Stimulated activated CD4-positive, alpha-beta T cell treated with anti-CD3 and anti-CD28 coated beads, Interleukin-4, amount 100 ng/mL, for 48 hours (primary cell): ENCODE measurements at regions not wholly inside any gene's neighbourhood (a gene's known extent, or its start where the extent isn't known, plus 50 kb on each side); places are given as distances from the start of the nearest gene placed in this dataset.

Experiments used
- DNase-seq, 2 donors: peaks; one replicate each; pipeline ENCODE4 v3.0.0-alpha.2; 2020; ENCODE audit warnings: low read depth in 2 of 2

- DNase-seq, result no peak
Measured at GRCh38 chr6:27052731-27053082, 194.8 kb upstream of the PRSS16 start.

- DNase-seq, result no peak
Measured at GRCh38 chr6:27053738-27054137, 193.8 kb upstream of the PRSS16 start.

GRCh38 chr6:27056615-27057014 is 190.9 kb upstream of the PRSS16 start:
- DNase-seq, result no peak

- DNase-seq, result no peak
Measured at GRCh38 chr6:27059621-27060425, 187.7 kb upstream of the PRSS16 start.

GRCh38 chr6:27061235-27061993 is 186.1 kb upstream of the PRSS16 start:
- DNase-seq, result no peak

GRCh38 chr6:27062755-27063154 is 184.7 kb upstream of the PRSS16 start:
- no peak for DNase-seq

GRCh38 chr6:27065183-27065582 is 182.3 kb upstream of the PRSS16 start:
- DNase-seq, result no peak

- no peak for DNase-seq
Measured at GRCh38 chr6:27066381-27066780, 181.1 kb upstream of the PRSS16 start.

- no peak for DNase-seq
Measured at GRCh38 chr6:27066802-27067201, 180.7 kb upstream of the PRSS16 start.

GRCh38 chr6:27073441-27073840 is 174.1 kb upstream of the PRSS16 start:
- DNase-seq, result no peak

GRCh38 chr6:27076116-27076515 is 171.4 kb upstream of the PRSS16 start:
- DNase-seq, result no peak

GRCh38 chr6:27078734-27079357 is 168.7 kb upstream of the PRSS16 start:
- DNase-seq, result peak in 1 of 2 donors; percentile 37

- DNase-seq, result no peak
Measured at GRCh38 chr6:27081188-27081587, 166.3 kb upstream of the PRSS16 start.

GRCh38 chr6:27081931-27082330 is 165.6 kb upstream of the PRSS16 start:
- no peak for DNase-seq

GRCh38 chr6:27088068-27088467 is 159.4 kb upstream of the PRSS16 start:
- no peak for DNase-seq

- peak; percentile 32 to 35 for DNase-seq
Measured at GRCh38 chr6:27091661-27092315, 155.7 kb upstream of the PRSS16 start.

GRCh38 chr6:27092316-27092692 is 155.2 kb upstream of the PRSS16 start:
- no peak for DNase-seq

GRCh38 chr6:27095914-27096313 is 151.6 kb upstream of the PRSS16 start:
- no peak for DNase-seq

GRCh38 chr6:27096834-27097511 is 150.5 kb upstream of the PRSS16 start:
- peak; percentile 36 to 58 for DNase-seq

GRCh38 chr6:27098956-27099355 is 148.5 kb upstream of the PRSS16 start:
- DNase-seq, result no peak

GRCh38 chr6:27100921-27101320 is 146.6 kb upstream of the PRSS16 start:
- DNase-seq, result no peak

GRCh38 chr6:27101824-27102223 is 145.7 kb upstream of the PRSS16 start:
- no peak for DNase-seq
